DMS53 (cell line): ENCODE measurements at regions not wholly inside any gene's neighbourhood (a gene's known extent, or its start where the extent isn't known, plus 50 kb on each side); places are given as distances from the start of the nearest gene placed in this dataset.

Experiments
- DNase-seq: peaks from one replicate; lab custom pipeline; 2025; lab: John Stamatoyannopoulos, UW

GRCh38 chr18:78739115-78739514 lies 240.5 kb upstream of the SALL3 start:
- no peak for DNase-seq

DNA sequence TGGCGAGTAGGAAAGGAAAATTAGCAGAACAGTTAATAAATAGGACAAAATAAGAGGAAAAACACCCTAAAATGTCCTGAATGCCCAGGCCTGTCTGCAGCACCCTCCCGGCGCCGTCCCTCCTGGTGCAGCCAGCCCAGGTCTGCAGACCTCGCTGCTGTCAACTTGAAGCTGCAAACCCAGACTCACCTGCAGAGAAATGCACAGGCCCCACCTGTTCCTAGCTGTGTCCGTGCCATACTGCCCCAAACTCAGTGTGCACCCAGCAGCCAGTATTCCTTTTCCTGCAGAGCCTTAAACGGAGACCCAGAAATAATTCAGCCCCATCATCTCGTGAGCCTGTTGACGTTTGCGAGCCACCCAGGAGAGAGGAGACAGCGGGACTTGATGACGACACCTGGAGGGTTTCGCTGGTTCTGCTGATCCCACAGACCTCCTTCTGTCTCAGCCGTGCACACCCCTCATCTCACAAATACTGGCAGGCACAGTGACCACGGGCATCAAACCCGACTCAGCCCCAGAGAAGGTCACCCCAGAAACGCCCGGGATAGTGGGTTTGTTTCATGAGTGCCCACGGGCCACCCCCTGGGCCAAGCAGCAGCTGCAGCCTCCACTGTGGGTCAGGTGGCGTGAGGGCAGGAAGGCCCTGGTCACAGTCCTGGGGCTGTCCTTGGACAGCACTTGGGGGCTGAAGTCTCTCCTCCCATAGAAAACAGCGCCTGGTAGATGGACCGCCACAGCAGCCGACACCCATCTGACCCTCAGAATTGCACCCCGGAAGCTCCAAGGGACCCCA lies 239.5 kb upstream of the SALL3 start:
- no peak for DNase-seq

DNA sequence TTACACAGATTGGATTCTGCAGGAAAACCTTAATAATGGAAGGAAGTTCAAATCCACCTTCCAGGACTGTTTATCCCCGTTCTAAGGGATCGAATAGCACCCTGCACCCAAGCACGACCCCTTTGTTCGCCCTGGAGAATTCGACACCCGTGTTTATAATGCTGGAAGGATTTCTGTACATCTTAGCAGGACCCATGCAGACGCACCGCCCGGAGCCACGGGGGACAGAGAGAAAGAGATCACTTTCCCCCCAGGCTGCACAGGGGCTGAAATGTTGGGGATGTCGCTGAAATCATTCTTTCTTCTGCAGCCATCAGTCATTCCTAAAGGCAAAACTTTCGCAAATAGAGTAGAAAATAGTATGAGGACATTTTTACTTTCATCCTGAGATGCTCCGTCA lies 238.7 kb upstream of the SALL3 start:
- DNase-seq = no peak

DNA sequence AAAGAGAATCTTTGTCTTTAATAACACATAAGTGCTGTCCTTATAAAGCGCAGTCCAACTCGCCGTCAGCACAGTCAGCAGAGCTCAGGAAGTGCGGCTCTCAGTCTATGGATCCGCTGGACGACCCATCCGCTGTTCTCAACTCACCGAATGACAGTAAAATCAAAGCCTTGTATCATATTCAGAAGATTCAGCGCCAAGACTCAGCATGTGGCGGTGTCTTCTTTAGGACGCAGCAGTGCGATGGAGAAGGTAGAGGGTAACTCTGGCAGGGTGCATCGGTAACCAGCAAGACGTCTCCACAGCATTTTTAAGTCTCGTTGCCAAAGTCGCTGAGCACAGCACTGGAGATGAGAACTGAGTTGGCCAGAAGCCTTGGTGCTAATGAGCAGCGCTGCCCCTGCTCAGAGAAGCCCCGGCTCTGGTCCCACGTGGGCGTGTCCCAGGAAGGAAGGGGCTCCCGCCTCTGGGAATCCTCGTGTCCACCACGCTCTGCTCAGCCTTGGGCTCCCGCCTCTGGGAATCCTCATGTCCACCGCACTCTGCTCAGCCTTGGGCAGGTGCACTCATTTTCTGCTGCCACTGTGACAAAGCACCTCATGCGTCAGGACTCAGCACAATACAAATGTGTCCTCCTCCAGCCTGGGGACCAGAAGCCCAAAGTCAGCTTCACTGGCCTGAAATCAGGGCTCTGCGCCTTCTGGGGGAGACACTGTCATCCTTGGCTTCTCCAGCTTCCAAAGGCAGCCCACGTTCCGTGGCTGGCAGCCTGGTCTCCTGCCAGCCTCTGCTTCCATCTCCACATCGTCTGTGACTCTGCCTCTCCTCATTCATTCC lies 238.0 kb upstream of the SALL3 start:
- DNase-seq = no peak

DNA sequence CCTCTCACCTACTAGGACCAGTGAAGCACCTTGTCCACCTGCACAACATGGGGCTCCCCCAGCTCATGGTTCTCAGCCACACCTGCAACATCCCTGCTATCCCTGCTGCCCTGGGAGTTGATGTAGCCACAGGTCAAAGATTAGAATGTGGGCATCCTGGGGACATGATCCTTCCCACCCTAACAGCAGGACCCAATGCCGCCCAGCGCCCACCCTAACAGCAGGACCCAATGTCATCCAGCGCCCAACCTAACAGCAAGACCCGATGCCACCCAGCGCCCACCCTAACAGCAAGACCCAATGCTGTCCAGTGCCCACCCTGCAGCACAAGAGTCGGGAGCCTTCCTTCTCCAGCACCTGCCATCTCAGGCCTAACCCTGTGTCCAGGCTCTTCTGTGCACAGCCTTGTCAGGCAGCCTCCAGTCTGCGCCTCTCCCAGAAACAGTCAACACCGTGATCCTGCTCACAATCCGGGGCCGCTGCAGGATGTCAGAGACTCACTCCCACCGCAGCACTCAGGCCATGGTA lies 237.3 kb upstream of the SALL3 start:
- no peak for DNase-seq

DNA sequence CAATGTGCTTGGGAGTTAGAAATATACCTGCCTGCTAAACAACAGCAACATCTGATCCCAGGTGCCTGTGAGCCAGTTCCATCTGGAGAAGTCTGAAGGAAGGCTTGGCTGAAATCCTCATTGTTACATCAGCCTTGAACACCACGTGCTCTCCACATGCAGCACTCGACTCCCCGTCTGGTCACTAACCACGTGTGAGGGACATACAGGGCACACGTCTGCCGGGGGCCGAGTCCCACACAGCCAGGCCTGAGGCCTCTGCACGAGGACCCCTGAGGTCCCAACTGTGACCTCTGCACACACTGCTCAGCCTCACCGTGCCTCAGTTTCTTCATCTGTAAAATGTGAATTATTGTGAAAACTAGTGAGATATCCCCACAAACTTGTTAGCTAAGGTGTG lies 236.5 kb upstream of the SALL3 start:
- no peak for DNase-seq

DNA sequence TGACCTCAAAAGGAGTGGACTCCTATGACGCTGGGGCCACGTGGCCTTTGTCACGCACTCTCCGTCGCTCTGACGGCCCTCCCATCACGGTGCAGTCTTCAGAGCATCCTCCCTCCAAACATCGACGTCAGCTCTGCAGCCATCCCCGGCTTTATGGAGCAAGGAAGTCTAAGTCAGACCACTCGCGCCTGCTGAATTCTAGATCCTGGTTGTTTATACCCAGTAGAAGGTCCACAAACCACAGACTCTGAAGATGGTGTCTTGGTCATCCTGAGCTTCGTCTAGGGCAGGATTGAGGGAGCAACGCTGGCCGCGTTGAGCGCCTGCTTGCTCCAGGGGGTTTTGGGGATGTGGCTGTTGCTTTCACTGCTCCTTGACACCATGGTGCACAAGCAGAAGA lies 228.0 kb upstream of the SALL3 start:
- DNase-seq = no peak

GRCh38 chr18:78753240-78753639 lies 226.4 kb upstream of the SALL3 start:
- no peak for DNase-seq

DNA sequence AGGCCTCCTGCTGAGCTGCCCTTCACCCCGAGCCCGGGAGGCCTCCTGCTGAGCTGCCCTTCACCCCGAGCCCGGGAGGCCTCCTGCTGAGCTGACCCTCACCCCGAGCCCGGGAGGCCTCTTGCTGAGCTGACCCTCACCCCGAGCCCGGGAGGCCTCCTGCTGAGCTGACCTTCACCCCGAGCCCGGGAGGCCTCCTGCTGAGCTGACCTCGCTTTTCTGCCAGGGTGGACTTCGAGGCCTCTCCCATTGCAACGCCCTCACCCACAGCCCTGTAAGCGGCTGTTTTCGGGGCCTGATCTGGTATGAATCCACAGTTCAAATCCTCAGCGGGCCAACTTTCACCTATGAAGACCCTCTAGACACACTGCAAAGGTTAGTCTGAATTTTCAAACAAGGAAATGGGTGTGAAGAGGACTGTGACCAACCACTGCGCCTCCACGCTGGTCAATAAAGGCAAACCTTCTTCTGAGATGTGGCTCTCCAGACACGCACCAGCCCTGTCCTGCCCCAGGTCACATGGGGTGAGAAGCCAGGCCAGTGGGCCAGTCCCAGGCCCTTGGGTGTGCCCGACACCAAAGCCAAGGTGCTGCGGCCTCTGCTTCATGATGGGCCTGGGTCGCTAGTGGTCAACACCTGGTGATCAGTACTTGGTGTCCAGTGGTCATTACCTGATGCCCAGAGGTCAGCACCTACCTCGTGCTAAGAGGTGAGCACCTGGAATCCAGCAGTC lies 225.1 kb upstream of the SALL3 start:
- DNase-seq = no peak

DNA sequence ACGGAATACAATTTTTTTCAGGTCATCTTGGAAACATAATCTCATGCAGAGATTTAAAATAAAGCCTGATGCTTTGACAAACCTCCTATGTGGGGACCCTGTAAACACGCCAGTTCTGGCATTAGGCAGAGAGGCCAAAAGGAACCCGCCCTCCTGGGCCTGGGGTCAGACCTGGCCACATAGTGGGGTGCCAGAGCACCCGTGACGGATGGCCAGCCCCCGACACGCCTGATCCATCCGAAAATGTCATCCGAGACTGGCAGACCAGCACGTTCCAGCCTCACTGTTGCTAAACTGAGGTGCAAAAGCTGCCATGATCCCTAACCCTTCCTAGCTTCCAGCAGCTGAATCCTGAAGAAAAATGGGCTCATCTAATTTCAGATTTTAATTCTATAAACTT lies 222.6 kb upstream of the SALL3 start:
- DNase-seq = no peak

DNA sequence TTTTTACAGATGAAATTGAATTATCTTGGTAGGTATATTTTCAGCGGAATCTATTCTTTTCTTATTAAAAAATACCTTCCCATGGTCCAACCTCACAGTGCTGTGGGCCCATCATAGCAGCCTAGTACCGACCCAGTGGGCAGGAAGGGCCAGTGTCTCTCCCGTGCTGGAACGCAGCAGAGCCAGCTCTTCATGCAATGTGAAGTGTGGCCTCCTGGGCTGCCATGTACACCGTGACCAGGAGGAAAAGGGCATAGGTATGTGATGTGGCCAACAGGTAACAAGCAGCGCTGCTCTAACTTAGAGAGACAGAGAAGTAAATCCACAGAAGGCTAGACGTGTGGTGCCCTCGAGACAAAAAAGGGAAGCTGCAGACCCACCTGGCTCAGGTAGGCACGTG lies 221.1 kb upstream of the SALL3 start:
- no peak for DNase-seq

DNA sequence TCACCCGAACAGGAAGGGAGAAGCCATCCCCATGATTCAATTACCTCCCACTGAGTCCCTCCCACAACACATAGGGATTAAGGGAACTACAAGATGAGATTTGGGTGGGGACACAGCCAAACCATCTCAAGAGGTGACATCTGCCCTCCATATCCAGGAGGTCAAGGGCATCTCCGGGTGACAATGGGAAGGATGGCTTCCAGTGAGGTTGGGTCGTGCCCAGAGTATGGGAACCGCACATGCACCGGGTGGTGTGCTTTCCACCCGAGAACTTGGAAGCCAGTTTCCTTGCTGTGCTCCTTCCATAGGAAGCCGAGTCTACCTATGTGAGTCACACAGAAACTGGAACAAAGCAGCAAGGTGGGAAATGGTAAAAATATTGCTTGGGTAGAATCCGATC lies 216.9 kb upstream of the SALL3 start:
- DNase-seq = no peak

GRCh38 chr18:78764544-78764943 lies 215.1 kb upstream of the SALL3 start:
- DNase-seq = no peak

DNA sequence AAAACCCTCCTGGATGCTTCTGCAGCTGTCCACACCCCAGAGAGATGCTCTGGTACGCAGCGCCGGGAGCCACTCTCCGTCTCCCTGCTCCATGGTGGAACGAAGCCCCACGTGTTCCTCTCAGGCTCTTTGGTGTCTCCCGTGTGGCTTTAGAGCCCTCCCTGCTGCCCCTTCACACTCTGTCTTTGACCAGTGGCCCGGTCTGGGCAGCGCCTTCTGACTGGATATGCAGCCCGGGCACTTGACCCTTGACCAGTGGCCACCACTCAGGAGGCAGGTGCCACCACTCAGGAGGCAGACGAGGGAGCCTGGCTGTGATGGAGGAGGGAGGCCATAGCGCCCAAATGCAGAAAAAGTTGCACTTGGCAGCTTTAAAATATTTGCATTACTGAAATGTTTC lies 214.5 kb upstream of the SALL3 start:
- no peak for DNase-seq

DNA sequence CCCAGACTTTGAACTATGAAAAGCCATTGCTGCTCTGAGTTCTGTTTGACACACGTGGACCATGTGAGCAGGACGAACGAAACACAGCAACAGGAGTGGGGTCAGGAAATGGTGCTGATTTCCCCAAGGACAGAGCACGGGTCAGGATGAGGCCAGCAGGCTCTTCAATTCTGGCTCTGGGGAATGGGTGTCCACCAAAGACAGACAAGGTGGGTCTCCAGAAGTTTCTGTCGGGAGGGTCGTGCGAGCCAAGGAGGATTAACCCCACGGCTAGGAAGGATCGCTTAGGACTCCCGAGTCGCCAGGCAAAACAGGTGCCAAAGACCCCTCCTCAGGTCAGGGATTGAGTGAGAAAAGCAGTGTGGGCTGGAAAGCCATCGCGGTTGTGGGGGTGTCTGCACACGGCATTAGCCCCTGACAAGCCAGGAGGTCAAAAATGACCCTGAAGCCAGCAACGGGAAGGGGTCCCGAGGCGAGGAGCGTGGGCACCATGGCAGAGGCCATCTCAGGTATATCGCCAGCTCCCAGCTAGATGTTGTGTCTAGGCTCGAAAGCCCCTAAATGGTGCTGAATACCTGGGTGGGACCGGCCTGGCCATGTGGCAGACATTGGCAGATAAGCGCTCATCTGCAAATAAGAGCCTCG lies 213.9 kb upstream of the SALL3 start:
- no peak for DNase-seq

DNA sequence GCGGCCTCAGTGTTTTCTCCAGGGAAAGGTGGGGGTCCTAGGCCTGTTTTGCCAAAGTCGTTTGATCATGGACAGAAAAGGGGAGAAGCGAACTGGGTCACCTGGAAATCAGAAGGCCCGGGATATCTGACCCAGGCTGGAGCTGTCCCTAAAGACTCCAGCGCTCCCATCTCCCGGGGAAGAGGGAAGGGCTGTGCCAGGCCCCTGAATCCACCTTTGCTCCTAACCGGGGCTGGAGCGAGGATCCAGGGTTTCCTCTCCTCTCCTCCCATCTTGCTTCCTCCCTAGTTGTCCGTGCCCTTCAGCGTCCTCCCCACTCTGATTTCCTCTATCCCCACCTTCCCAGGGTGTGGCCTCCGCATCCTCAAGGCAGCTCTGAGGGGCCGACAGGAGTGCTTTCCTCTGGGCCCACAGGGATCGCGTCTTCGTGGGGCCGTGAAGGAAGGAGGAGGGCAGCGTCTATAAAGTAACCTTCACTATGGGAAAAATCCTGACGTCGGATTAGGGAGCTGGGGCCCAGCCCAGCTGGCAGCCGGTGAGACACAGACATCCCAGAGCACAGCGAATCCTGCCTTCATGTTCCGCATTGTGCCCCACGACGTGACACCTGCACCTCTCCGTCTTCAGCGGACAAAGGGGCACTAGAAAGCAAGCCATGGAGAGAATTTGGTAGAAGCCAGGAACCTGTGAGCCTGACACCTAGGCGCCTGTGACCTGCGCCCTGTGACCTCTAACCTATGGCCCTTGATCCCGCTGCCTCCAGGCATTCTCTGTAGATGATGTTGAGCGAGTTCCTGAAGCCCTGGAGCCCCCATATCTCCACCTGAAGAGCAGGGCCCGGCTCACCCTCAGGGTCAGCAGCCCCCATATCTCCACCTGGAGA lies 212.7 kb upstream of the SALL3 start:
- DNase-seq = no peak

GRCh38 chr18:78767648-78768071 lies 212.0 kb upstream of the SALL3 start:
- DNase-seq = no peak

DNA sequence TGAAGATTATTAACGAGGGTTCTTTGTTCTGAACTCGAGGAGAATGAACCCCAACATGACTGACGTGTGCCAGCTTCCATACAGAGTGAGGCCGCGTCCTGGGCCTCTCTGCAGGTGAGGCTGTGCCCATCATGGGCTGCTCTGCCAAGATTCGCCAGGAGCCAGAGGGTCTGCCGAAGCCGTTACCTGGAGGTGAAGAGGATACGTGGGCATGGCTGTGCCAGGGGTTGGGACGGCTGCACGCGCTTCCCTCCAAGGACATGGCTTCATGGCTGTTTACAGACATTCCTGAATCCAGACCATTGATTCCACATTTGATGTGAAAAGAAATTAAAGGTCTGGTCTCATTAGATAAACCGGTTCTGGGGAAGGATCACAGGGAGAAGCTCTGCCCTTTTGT lies 211.4 kb upstream of the SALL3 start:
- no peak for DNase-seq

DNA sequence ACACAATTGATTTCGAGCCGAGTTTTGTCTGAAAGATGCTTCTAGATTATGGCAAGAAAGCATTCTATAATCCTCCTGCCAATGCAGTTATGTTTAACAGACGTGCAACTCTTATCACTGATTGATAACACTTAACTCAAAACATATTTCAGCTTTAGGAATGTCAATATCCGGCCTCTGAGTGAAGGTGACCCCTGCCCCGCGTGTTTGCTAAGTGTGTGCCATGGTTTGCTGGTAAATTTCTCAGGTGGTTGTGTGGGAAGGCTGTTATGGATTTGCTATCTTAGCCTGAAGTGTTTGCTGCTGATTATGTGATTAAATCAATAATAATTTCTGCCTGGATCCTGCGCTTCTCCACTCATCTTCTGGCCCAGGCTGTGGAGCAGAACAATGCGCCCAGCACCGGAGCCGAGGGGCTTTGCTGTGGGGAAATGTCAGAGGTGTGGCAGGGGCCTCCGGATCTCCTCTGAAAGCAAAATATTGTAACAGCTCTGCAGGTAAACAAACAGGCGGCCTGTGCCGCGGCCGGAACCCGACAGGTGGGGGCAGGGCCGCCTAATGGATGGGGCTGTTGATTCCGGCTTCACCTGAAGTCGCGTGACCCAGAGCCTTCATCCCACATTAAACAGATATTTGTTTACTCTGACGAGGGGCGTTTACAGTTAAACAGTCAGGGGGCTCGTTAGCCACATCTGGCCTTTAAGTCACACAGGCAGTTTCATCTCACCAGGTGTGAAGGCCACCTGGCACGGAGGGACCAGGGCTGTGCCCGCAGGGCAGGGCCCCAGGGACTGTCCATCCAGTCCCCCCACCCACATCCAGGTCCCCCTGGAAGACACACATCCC lies 210.7 kb upstream of the SALL3 start:
- DNase-seq = no peak

DNA sequence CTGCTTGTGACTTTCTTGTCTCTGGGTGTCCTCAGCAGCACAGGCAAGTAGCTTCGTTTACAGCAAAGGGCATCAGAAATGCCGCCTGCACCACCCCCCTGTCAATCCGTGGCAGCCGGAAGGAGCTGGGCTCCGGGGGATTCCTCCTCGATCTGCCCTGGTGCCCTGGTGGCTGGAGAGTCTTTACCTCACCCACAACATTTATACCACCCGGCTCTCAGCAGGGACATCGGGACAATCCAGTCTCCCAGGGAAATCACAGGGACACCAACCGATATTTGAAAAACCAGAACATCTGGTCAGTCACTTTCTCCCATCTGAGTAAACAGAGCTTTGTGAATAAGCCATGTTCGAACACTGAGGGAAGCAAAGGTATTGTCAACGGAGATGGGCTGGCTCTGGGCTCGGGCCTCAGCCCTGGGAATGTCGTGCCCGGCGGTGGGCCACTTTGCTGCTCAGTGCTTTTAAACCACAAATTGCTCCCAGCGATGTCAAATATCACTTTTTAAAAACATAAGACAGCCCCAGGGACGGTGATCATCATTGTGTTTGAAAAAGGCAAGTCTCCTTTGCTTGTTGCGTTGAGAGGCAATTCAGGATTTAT lies 210.0 kb upstream of the SALL3 start:
- no peak for DNase-seq
